PC-3 (cell line): ENCODE measurements at regions not wholly inside any gene's neighbourhood (a gene's known extent, or its start where the extent isn't known, plus 50 kb on each side); places are given as distances from the start of the nearest gene placed in this dataset.

Source experiments
- CTCF ChIP-seq: fragments of 300-600 bp; sonication (generic); conservative IDR thresholded peaks from 2 replicates; pipeline ENCODE4 v1.5.1; 2017; ENCODE audit warnings: antibody characterized with exemption, low read depth, mild to moderate bottlenecking, low read length
- EZH2 ChIP-seq: fragments of 300-600 bp; sonication (generic); IDR thresholded peaks from one replicate; pipeline ENCODE4 v1.6.1; 2017; ENCODE audit warnings: antibody characterized with exemption, mild to moderate bottlenecking, low read length; ENCODE audit not compliant: unreplicated experiment
- EZH2phosphoT487 ChIP-seq: fragments of 300-600 bp; sonication (generic); IDR thresholded peaks from 2 replicates; pipeline ENCODE4 v1.6.1; 2018; ENCODE audit warnings: mild to moderate bottlenecking, antibody characterized with exemption, low read length, borderline replicate concordance

- TF ChIP-seq CTCF (no peak), EZH2 (no peak), EZH2phosphoT487 (no peak)
Observed at GRCh38 chr7:51918581-51918980, 602.0 kb upstream of the COBL start.
